Dermis microvascular lymphatic vessel endothelial cell (primary cell): ENCODE measurements at regions not wholly inside any gene's neighbourhood (a gene's known extent, or its start where the extent isn't known, plus 50 kb on each side); places are given as distances from the start of the nearest gene placed in this dataset.
A peak's percentile ranks its signal among the peaks of the same experiment; 100 is the strongest.

Experiments
- DNase-seq, 2 donors: peaks; one replicate each; pipeline versions ENCODE4 v3.0.0 to v3.0.0-alpha.2; 2010; ENCODE audit warnings: low read depth in 2 of 2

GRCh38 chr11:57100638-57101331, 81.0 kb upstream of the LRRC55 start:
- peak; percentile 38 to 90 for DNase-seq

GRCh38 chr11:57103899-57104605, 77.7 kb upstream of the LRRC55 start:
- no peak for DNase-seq

- no peak for DNase-seq
These were observed 72.4 kb upstream of the LRRC55 start for GRCh38 chr11:57109331-57109730.

- DNase-seq = peak in 1 of 2 donors; percentile 20
These were observed 70.1 kb upstream of the LRRC55 start for GRCh38 chr11:57111619-57112018.

- peak; percentile 33 to 65 for DNase-seq
These were observed 65.1 kb upstream of the LRRC55 start for GRCh38 chr11:57116654-57117053.

- DNase-seq = no peak
These were observed 61.4 kb upstream of the LRRC55 start for GRCh38 chr11:57120192-57120965.

- no peak for DNase-seq
These were observed 59.8 kb upstream of the LRRC55 start for GRCh38 chr11:57121996-57122395.

- DNase-seq = no peak
These were observed 58.2 kb upstream of the LRRC55 start for GRCh38 chr11:57123590-57123989.

- DNase-seq = no peak
These were observed 57.2 kb upstream of the LRRC55 start for GRCh38 chr11:57124505-57124904.

GRCh38 chr11:57124917-57125316, 56.8 kb upstream of the LRRC55 start:
- peak in 1 of 2 donors; percentile 42 for DNase-seq

GRCh38 chr11:57126766-57127400, 54.9 kb upstream of the LRRC55 start:
- no peak for DNase-seq

GRCh38 chr11:57131080-57131790, 50.5 kb upstream of the LRRC55 start:
- peak; percentile 50 to 59 for DNase-seq
